Ectodermal cell (in vitro differentiated cells): ENCODE measurements at regions not wholly inside any gene's neighbourhood (a gene's known extent, or its start where the extent isn't known, plus 50 kb on each side); places are given as distances from the start of the nearest gene placed in this dataset.
"Not testable (repeated sequence)": the region's sequence is repeated elsewhere in the genome, so short reads cannot be mapped to it uniquely, and the experiment has no call there.

Source experiments
- H3K27ac ChIP-seq: 2 replicates; pipeline ENCODE4 v1.7.0; 2013; ENCODE audit warnings: mild to moderate bottlenecking, low read depth, low read length; ENCODE audit not compliant: insufficient read depth, poor library complexity, severe bottlenecking
- H3K27me3 ChIP-seq: 2 replicates; pipeline ENCODE4 v1.7.0; 2013; ENCODE audit warnings: mild to moderate bottlenecking, low read length; ENCODE audit not compliant: insufficient read depth, control insufficient read depth, poor library complexity, severe bottlenecking
- H3K36me3 ChIP-seq: one replicate; pipeline ENCODE4 v1.7.0; 2013; ENCODE audit warnings: low read length; ENCODE audit not compliant: control insufficient read depth, insufficient read depth
- H3K4me1 ChIP-seq: one replicate; pipeline ENCODE4 v1.7.0; 2013; ENCODE audit warnings: low read length; ENCODE audit not compliant: control insufficient read depth, insufficient read depth
- H3K4me3 ChIP-seq: 2 replicates; pipeline ENCODE4 v1.7.0; 2013; ENCODE audit warnings: low read depth, low read length, control low read depth; ENCODE audit not compliant: insufficient read depth
- H3K9me3 ChIP-seq: 2 replicates; pipeline ENCODE4 v1.7.0; 2013; ENCODE audit warnings: mild to moderate bottlenecking, low read length, moderate library complexity; ENCODE audit not compliant: control insufficient read depth
- WGBS, 2 experiments: methylation state at CpG; one replicate each; pipeline ENCODE4 v1.1.7; 2013; ENCODE audit warnings: missing lambda C conversion rate in 2 of 2; 5-methylcytosine and 5-hydroxymethylcytosine counted together

DNA sequence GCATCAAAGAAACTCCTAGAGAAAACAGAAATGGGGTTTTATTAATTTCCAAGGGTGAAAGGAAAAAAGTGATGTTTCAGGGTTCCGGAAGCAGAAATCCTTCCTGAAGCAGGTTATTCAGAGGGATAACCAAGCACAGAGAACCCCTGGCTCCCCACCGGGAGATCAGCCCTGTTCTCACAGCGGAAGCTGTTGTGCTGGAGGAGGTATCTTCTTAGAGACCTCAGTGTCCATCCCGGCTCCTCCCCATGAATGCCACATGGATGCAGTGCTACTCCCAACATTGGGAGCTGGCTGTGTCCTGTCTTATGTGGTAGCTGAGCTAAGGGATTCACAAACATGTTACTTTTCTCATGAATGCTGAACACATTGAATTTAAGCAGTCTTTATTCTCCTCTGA, 80.9 kb upstream of the IRX2 start:
- H3K27me3 ChIP-seq, result no peaks in the 10 kb centered on the region
- no peak overlapping the region for H3K27ac ChIP-seq
- H3K4me3 ChIP-seq, result no peak overlapping the region
- H3K9me3 ChIP-seq, result no peaks in the 10 kb centered on the region
- no peaks in the 10 kb centered on the region for H3K36me3 ChIP-seq
- H3K4me1 ChIP-seq, result peaks cover 4% of the 10 kb centered on the region
- 26 to 28% methylated on average over 4 of the region's 4 CpGs for WGBS, 2 experiments

DNA sequence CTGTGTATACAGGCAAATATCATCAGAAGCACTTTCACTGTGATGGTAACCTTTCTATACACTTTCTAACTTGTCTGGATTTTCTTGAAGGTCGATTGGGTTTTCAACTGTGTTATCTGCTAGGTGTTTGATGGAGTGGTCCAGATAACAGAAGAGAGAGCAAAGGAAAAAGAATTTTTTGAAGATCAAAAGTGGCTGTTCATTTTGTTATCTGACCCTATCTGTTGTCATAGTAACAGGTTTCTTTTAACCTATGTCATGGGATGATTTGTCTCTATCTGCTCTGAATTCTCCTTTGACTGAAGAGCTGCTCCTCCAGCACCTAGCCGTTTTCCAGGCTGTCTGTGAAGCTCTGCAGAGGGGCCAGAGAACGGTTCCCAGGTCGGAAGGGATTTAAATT, 77.8 kb upstream of the IRX2 start:
- H3K36me3 ChIP-seq, result no peaks in the 10 kb centered on the region
- 91% methylated on average over 4 of the region's 4 CpGs for WGBS, 2 experiments
- H3K4me3 ChIP-seq, result no peak overlapping the region
- H3K27ac ChIP-seq, result no peak overlapping the region
- H3K4me1 ChIP-seq, result peaks cover 4% of the 10 kb centered on the region
- no peaks in the 10 kb centered on the region for H3K27me3 ChIP-seq
- no peaks in the 10 kb centered on the region for H3K9me3 ChIP-seq

DNA sequence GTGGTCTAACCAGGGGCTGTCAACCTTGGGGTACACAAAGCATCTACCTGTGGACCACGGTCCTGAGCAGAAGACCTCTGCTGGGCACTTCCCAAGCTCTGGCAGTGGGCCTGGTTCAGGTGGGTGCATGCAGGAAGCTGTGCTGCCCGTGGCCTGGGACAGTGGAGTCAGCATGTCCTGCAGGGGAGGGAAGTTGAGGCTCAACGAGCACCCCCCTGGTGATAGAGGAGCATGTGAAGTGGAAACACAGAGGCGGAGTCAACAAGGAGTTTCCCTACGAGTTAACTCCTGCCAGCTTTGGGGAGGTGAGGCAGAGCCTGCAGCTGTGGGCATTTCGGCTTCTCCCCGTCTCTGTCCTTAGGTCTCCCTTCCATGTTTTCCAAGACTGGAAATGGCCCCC, 67.5 kb upstream of the IRX2 start:
- 94 to 95% methylated on average over 7 of the region's 7 CpGs for WGBS, 2 experiments
- no peak overlapping the region for H3K27ac ChIP-seq

DNA sequence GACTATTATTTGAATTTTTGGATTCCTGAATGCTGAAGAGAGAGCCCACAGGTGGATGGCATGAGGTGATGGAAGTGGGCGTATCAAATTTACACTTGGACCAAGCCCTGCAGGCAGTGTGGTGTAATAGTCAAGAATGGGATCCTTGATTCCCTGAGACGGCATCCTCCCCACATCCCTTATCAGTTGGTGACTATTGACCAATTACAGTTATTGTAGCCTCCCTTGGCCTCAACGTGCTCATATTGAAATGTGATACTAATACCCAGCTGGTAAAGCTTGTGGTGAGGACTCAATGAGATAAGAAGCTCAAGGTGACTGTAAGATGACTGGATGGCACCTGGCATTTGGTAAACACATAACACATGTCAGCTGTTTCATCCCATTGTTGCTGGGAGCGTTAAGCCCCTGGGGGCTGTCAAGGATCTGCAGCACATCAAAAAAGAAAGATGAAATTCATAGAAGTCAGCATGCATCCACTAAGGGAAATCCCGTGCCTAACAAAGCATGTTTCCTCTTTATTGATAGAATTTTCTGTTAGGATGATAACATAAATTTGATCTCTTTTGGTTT, 65.6 kb upstream of the IRX2 start:
- 91 to 93% methylated on average over 5 of the region's 5 CpGs for WGBS, 2 experiments
- H3K27ac ChIP-seq, result no peak overlapping the region
- H3K27me3 ChIP-seq, result no peaks in the 10 kb centered on the region
- H3K4me3 ChIP-seq, result no peak overlapping the region
- no peaks in the 10 kb centered on the region for H3K36me3 ChIP-seq
- H3K9me3 ChIP-seq, result no peaks in the 10 kb centered on the region
- no peaks in the 10 kb centered on the region for H3K4me1 ChIP-seq

More for the DNA sequence above, 67.5 kb upstream of the IRX2 start:
- no peaks in the 10 kb centered on the region for H3K27me3 ChIP-seq
- peaks cover 6% of the 10 kb centered on the region for H3K4me1 ChIP-seq
- no peaks in the 10 kb centered on the region for H3K36me3 ChIP-seq
- no peak overlapping the region for H3K4me3 ChIP-seq
- H3K9me3 ChIP-seq, result no peaks in the 10 kb centered on the region

DNA sequence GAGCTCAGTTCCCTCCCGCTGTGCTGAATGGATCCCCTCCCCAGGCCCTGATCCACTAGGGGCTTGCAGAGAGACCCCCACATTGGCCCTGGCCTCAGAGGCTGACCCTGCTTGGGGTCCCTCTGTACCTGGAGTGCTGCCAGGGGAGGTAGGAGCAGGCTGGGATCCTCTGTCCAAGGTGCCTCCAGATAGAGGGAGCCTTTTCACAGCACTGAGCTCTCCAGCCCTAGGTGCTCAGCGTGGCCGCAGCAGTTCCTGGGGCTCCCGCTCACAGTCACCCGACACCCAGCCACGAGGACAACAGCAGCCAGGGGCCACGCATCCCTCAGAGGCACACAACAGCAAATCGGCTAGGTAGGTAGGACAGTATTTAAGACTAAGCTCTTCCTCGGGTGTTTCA, 62.2 kb upstream of the IRX2 start:
- WGBS, 2 experiments, result 81 to 85% methylated on average over 9 of the region's 9 CpGs
- Histone ChIP-seq H3K27ac (no peak overlapping the region), H3K27me3 (no peaks in the 10 kb centered on the region), H3K4me3 (no peak overlapping the region), H3K9me3 (no peaks in the 10 kb centered on the region), H3K36me3 (no peaks in the 10 kb centered on the region), H3K4me1 (no peaks in the 10 kb centered on the region)

DNA sequence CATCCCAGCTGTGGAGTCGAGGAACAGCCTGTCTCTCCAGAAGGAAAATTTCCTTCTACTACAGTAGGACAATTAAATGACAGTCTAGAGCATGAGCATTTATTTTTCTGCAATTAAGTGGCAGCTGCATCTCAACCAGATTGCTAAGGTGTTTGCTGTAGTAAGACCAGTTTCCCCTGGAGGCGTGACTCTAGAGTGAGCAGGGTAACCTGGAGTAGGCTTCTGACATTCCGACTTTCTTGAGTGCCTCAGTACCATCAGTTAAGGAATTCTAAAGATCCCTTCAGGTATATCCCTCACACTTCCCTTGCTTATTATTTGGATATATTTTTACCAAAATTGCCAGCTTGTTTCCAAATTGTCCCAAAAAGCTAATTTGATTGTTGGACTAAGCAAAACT, 59.2 kb upstream of the IRX2 start:
- 94 to 95% methylated on average over 3 of the region's 3 CpGs for WGBS, 2 experiments
- no peaks in the 10 kb centered on the region for H3K27me3 ChIP-seq
- H3K4me1 ChIP-seq, result no peaks in the 10 kb centered on the region
- H3K36me3 ChIP-seq, result no peaks in the 10 kb centered on the region
- no peaks in the 10 kb centered on the region for H3K9me3 ChIP-seq
- no peak overlapping the region for H3K27ac ChIP-seq
- H3K4me3 ChIP-seq, result no peak overlapping the region

DNA sequence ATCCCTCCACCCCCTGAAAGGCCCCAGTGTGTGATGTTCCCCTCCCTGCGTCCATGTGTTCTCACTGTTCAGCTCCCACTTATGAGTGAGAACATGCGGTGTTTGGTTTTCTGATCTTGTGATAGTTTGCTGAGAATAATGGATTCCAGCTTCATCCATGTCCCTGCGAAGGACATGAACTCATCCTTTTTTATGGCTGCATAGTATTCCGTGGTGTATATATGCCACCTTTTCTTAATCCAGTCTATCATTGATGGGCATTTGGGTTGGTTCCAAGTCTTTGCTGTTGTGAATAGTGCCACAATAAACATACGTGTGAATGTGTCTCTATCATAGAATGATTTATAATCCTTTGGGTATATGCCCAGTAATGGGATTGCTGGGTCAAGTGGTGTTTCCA, 55.8 kb upstream of the IRX2 start:
- H3K4me1 ChIP-seq, H3K9me3 ChIP-seq, H3K27ac ChIP-seq, H3K27me3 ChIP-seq, H3K36me3 ChIP-seq, H3K4me3 ChIP-seq: not testable (repeated sequence)
- WGBS, 2 experiments, result 76 to 80% methylated on average over 5 of the region's 5 CpGs

DNA sequence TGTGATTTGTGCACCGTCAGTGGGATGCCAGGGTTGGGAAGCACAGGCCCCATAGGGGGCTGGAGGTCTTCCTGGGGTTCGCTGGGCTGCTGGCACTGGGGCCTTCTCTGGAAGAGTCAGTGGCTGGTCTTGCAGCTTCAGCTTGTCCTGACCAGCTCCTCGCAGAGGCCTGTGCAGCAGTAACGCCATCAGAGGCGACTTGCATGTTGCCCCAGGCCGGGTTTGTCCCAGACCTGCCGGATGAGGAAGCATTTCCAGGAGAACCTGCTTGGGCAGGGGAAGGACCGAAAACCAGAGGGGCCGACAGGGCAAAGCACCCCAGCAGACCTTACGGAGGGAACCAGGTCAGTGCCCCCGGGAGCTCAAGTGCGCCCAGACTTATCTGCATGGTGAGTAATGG, 54.7 kb upstream of the IRX2 start:
- Histone ChIP-seq H3K36me3 (no peaks in the 10 kb centered on the region), H3K4me3 (no peak overlapping the region), H3K9me3 (no peaks in the 10 kb centered on the region), H3K27ac (no peak overlapping the region), H3K27me3 (no peaks in the 10 kb centered on the region), H3K4me1 (no peaks in the 10 kb centered on the region)
- WGBS, 2 experiments, result 85 to 90% methylated on average over 12 of the region's 12 CpGs

DNA sequence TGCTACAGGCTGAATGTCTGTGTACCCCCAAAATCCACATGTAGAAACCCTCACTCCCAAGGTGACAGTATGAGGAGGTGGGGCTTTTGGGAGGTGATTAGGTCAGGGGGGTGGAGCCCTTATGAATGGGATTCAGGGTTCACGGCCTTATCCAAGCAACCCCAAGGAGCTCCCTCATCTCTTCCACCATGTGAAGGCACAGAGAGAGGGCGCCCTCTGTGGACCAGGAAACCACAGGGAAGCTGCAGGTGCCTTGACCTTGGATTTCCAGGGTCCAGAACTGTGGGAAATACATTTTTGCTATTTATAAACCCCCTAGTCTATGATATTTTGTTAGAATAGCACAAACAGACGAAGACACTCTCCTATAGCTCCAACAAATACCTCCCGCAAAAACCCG, 53.6 kb upstream of the IRX2 start:
- Histone ChIP-seq H3K9me3 (no peaks in the 10 kb centered on the region), H3K4me1 (no peaks in the 10 kb centered on the region), H3K4me3 (no peak overlapping the region), H3K27me3 (no peaks in the 10 kb centered on the region), H3K27ac (no peak overlapping the region), H3K36me3 (no peaks in the 10 kb centered on the region)
- 79 to 80% methylated on average over 5 of the region's 5 CpGs for WGBS, 2 experiments

DNA sequence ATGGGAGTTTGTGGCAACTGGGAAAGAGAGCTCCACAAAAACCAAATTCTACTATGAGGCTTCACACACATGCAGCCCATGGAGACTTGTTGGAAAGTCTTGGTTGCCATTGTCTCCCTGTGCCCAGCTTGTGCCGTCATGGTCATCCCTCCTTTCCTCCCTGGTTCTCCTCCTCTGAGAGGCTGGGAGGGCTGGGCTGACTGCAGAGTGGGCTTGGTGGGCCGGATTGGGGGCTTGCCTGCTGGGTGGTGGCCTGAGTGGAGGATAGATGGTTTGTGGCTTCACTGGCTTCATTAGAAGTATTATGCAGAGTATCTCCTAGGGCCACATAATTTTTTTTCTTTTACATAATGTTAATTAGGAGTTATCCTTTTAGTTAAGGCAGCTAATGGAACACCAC, 52.3 kb upstream of the IRX2 start:
- Histone ChIP-seq H3K27ac (no peak overlapping the region), H3K27me3 (no peaks in the 10 kb centered on the region), H3K4me3 (no peak overlapping the region), H3K4me1 (no peaks in the 10 kb centered on the region), H3K9me3 (no peaks in the 10 kb centered on the region), H3K36me3 (no peaks in the 10 kb centered on the region)
- WGBS, 2 experiments, result 93 to 94% methylated on average over 2 of the region's 2 CpGs
